Transverse colon (tissue), 4 donors: ENCODE measurements at regions not wholly inside any gene's neighbourhood (a gene's known extent, or its start where the extent isn't known, plus 50 kb on each side); places are given as distances from the start of the nearest gene placed in this dataset.

Experiments
- DNase-seq: peaks from one replicate; pipeline ENCODE4 v3.0.0-alpha.2; 2019
- H3K27ac ChIP-seq, 4 donors: fragments of 200-600 bp; sonication (generic); 2 replicates each; pipeline ENCODE4 v1.5.1; 2016 to 2018; ENCODE audit warnings: inconsistent platforms in 4 of 4
- H3K27me3 ChIP-seq: fragments of 200-600 bp; sonication (generic); 2 replicates; pipeline ENCODE4 v1.5.1; 2017; ENCODE audit warnings: inconsistent platforms
- H3K36me3 ChIP-seq, 4 donors: fragments of 200-600 bp; sonication (generic); 2 replicates each; pipeline ENCODE4 v1.5.1; 2017 to 2019; ENCODE audit warnings: inconsistent platforms in 4 of 4
- H3K4me1 ChIP-seq, 4 donors: fragments of 200-600 bp; sonication (generic); 2 replicates each; pipeline ENCODE4 v1.5.1; 2017 to 2020; ENCODE audit warnings: inconsistent platforms in 4 of 4
- H3K4me3 ChIP-seq, 4 donors: fragments of 200-600 bp; sonication (generic); 1 replicate in 1 of 4; 2 replicates in 3 of 4; pipeline versions ENCODE4 v1.5.1 to v1.6.1; 2017 to 2019; ENCODE audit warnings: inconsistent platforms in 4 of 4
- H3K9me3 ChIP-seq, 2 donors: fragments of 200-600 bp; sonication (generic); 2 replicates each; pipeline ENCODE4 v1.5.1; 2017 to 2019; ENCODE audit warnings: inconsistent platforms in 2 of 2
- EP300 ChIP-seq: sonication (generic); formaldehyde crosslinking; IDR thresholded peaks from one replicate; pipeline ENCODE4 v1.6.1; 2017; ENCODE audit warnings: antibody characterized with exemption, low read depth
- POLR2A ChIP-seq: fragments of 450-650 bp; IDR thresholded peaks from one replicate; pipeline ENCODE4 v1.6.1; 2016; ENCODE audit warnings: antibody characterized with exemption, mild to moderate bottlenecking, moderate library complexity
- POLR2AphosphoS5 ChIP-seq, 3 donors: sonication (generic); formaldehyde crosslinking; IDR thresholded peaks; one replicate each; pipeline ENCODE4 v1.6.1; 2016; ENCODE audit warnings: antibody characterized with exemption in 3 of 3
- WGBS, 2 donors: methylation state at CpG; one replicate each; pipeline ENCODE4 v1.1.5; 2018; ENCODE audit warnings: low coverage in 1 of 2; 5-methylcytosine and 5-hydroxymethylcytosine counted together
- in situ Hi-C, 4 donors: fragments of 200-750 bp; cut with MboI; loops; one replicate each; pipeline versions ENCODE4 v1.15.0 to v1.15.1; 2017; ENCODE audit warnings: low sequenced_read_pairs in 3 of 4, low pct_ligation_motif_present in 1 of 4, low pct_unique_long_range_greater_than_20kb in 1 of 4
- intact Hi-C: fragments of 100-400 bp; cut with DNase I; formaldehyde crosslinking; loops from one replicate; pipeline ENCODE4 v1.15.1; 2023; ENCODE audit warnings: low total_unique reads
- TF ChIP-seq, protein P1 (sequence below), 5 experiments: fragments of 200-600 bp in 3 of 5; fragments of 450-650 bp in 2 of 5; sonication (generic) in 3 of 5; IDR thresholded peaks; 1 replicate in 2 of 5; 2 replicates in 3 of 5; pipeline ENCODE4 v1.5.1; 2016 to 2017; ENCODE audit warnings: antibody characterized with exemption in 5 of 5, inconsistent platforms in 3 of 5, mild to moderate bottlenecking in 2 of 5, moderate library complexity in 1 of 5

DNA sequence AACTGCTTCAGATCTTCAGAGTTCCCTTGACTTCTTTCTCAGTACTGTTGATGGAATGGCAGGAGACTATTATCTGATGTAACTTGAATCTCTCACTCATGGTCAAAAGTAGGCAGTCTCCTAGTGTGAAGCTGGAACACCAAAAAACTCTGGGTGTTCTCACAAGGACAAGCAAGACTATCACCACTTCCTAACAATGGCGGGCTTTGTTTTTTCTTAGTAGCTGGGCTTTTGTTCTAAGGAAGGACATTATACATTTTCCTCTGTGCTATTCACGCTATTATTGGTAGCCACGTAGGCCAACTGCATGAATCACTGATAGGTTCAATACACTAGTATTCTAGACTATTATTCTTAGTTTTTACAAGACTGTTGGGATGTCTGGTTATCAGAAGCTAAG, 67.7 kb upstream of the ATG10 start:
- no peak overlapping the region for H3K4me3 ChIP-seq
- in situ Hi-C loops (no loop called here), intact Hi-C loops (no loop called here)
- no peaks in the 10 kb centered on the region for H3K4me1 ChIP-seq
- H3K9me3 ChIP-seq, result no peaks in the 10 kb centered on the region
- TF ChIP-seq, protein P1, sequence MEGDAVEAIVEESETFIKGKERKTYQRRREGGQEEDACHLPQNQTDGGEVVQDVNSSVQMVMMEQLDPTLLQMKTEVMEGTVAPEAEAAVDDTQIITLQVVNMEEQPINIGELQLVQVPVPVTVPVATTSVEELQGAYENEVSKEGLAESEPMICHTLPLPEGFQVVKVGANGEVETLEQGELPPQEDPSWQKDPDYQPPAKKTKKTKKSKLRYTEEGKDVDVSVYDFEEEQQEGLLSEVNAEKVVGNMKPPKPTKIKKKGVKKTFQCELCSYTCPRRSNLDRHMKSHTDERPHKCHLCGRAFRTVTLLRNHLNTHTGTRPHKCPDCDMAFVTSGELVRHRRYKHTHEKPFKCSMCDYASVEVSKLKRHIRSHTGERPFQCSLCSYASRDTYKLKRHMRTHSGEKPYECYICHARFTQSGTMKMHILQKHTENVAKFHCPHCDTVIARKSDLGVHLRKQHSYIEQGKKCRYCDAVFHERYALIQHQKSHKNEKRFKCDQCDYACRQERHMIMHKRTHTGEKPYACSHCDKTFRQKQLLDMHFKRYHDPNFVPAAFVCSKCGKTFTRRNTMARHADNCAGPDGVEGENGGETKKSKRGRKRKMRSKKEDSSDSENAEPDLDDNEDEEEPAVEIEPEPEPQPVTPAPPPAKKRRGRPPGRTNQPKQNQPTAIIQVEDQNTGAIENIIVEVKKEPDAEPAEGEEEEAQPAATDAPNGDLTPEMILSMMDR (IDR thresholded peaks at IDR 0.05), result no peak
- TF ChIP-seq EP300, result no peak
- no peak for TF ChIP-seq POLR2AphosphoS5 (IDR thresholded peaks at IDR 0.05)
- no peak for TF ChIP-seq POLR2A
- no peak for DNase-seq
- no peak overlapping the region for H3K27ac ChIP-seq
- H3K27me3 ChIP-seq, result no peaks in the 10 kb centered on the region
- H3K36me3 ChIP-seq, result no peaks in the 10 kb centered on the region
- WGBS, 2 donors, result 88 to 91% methylated on average over 3 of the region's 3 CpGs

- DNase-seq, result no peak
- in situ Hi-C loops (no loop called here), intact Hi-C loops (no loop called here)
- WGBS, 2 donors, result 53 to 82% methylated on average over 4 to 10 of the region's 10 CpGs
- Histone ChIP-seq H3K4me1 (no peaks in the 10 kb centered on the region), H3K27me3 (no peaks in the 10 kb centered on the region), H3K36me3 (no peaks in the 10 kb centered on the region), H3K9me3 (no peaks in the 10 kb centered on the region), H3K4me3 (no peak overlapping the region), H3K27ac (no peak overlapping the region)
- TF ChIP-seq POLR2A (no peak), EP300 (no peak), POLR2AphosphoS5 (IDR thresholded peaks at IDR 0.05) (no peak)
- TF ChIP-seq, protein P1 (IDR thresholded peaks at IDR 0.05), result no peak
These were observed 70.2 kb upstream of the ATG10 start for GRCh38 chr5:81901586-81901985.

GRCh38 chr5:81899123-81899522, 72.7 kb upstream of the ATG10 start:
- H3K36me3 ChIP-seq, result no peaks in the 10 kb centered on the region
- no peaks in the 10 kb centered on the region for H3K27me3 ChIP-seq
- 91 to 93% methylated on average over 2 of the region's 2 CpGs for WGBS, 2 donors
- no peaks in the 10 kb centered on the region for H3K9me3 ChIP-seq
- DNase-seq, result no peak
- in situ Hi-C loops, result no loop called here
- H3K4me1 ChIP-seq, result no peaks in the 10 kb centered on the region
- intact Hi-C loops, result no loop called here
- TF ChIP-seq, protein P1 (IDR thresholded peaks at IDR 0.05), result no peak
- no peak for TF ChIP-seq POLR2AphosphoS5 (IDR thresholded peaks at IDR 0.05)
- TF ChIP-seq EP300, result no peak
- no peak for TF ChIP-seq POLR2A
- H3K27ac ChIP-seq, result no peak overlapping the region
- no peak overlapping the region for H3K4me3 ChIP-seq

DNA sequence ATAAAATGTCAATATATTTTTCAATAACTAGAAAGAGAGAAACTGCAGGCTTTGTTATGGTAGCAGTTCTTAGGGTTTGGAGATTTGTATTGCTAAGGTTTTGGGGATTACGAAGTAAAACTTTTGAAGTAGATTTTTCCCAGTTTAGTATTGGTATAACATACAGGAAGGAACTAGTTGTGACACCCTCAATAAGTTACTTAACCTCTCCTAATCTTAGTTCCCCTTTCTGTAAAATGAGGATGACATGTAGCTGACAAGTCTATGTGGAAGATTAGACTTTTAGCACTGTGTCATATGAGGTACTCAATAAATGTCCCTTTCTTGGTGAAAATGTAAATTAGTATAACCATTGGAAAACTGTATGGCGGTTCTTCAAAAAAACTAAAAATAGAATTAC, 73.4 kb upstream of the ATG10 start:
- in situ Hi-C loops, result no loop called here
- Histone ChIP-seq H3K4me3 (no peak overlapping the region), H3K4me1 (no peaks in the 10 kb centered on the region), H3K27ac (no peak overlapping the region), H3K36me3 (no peaks in the 10 kb centered on the region), H3K27me3 (no peaks in the 10 kb centered on the region), H3K9me3 (no peaks in the 10 kb centered on the region)
- intact Hi-C loops, result no loop called here
- 63 to 71% methylated on average over 2 of the region's 2 CpGs for WGBS, 2 donors
- DNase-seq, result no peak
- TF ChIP-seq, protein P1 (IDR thresholded peaks at IDR 0.05), result no peak
